ENCODE measurements at regions not wholly inside any gene's neighbourhood (a gene's known extent, or its start where the extent isn't known, plus 50 kb on each side); places are given as distances from the start of the nearest gene placed in this dataset.

DNA sequence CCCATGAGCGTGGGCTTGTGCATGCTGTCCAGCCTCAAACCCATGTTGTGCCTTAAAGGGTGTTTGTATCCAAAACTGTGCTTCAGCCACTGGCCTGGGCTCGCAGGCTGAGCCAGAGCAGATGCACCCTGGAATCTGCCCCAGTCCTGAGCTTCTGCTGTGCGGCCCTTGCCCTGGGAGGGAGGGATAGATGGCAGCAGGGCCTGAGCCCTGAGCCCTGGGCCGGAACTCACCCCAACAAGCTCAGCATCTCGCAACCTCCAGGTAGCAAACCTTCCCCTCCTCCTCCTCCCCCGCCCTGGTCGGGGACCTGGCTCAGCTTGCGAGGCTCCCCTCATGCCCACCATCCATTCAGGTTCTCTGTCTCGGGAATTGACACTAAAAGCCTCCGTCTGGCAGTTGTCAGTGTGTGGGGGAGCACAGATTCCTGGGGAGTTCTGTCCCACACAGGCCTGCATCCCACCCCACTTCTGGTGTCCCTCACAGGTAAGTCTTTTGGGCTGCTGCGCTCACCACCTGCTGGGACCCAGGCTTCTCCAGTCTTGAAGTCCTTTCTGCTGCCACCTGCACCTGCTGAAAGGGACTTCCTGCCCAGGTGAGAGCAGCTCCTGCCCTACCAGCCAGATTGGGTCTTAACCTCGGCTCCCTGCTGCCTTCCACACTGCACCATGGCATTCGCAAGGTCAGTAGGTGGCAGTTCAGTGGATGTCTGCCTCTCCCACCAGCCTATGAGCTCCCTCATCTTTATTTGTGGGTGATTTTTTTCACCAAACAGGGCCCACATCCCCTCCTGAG is 55.2 kb upstream of the OLFM1 start:
- DNase-seq: no peak

DNA sequence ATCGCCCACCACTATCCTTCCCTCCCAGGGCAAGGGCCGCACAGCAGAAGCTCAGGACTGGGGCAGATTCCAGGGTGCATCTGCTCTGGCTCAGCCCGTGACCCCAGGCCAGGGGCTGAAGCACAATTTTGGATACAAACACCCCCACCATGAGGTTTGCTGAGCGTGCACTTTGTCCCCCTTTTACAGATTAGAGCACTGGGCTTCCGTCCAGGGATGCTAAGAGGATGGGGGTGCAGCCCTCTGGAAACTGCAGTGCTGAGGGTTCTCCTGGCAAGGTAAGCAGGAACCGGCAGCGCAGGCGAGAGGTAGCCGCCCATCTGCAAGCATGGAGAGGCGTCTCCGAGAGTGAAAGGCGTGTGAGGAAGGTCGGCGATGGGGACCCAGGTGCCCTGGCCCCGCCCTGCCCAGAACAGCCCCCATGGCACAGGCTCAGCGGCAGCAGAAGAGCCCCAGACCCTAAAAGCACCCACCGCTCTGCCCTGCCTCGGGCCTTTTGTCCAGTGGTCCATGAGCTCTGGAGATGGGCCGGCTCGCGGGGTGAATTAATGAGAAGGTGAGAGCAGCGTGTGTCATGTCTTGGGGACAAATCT is 54.5 kb upstream of the OLFM1 start:
- DNase-seq: no peak

DNA sequence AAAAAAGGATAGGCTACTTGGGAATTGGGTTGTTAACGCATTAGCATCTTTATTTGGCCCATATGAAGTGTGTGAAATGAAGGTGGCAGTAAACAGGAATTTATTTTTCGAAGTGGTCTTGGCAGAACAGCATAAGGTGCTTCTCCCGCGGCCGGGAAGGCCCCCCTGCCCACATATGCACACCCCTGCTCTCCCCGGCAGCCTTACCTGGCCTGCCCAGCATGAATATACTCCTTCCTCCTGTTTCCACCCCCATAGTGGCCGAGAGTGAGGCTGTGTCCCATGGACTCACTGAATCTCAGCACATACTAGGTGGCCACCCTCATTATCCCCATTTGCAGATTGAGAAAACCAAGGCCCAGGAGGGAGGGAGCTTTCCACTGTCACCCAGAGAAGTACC is 54.0 kb upstream of the OLFM1 start:
- DNase-seq: no peak

DNA sequence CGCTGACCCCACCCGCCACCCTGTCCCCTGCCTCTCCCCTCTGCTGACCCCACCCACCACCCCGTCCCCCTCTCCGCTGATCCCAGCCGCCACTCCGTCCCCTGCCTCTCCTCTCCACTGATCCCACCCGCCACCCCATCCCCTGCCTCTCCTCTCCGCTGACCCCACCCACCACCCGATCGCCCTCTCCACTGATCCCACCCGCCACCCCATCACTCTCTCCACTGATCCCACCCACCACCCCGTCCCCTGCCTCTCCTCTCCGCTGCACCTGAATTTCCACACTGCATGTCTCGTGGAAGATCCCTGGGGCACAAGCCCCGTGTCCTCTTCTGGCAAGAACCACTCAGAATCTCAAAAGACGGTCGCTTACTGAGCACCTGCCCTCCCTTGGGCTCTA is 53.4 kb upstream of the OLFM1 start:
- no peak for DNase-seq

DNA sequence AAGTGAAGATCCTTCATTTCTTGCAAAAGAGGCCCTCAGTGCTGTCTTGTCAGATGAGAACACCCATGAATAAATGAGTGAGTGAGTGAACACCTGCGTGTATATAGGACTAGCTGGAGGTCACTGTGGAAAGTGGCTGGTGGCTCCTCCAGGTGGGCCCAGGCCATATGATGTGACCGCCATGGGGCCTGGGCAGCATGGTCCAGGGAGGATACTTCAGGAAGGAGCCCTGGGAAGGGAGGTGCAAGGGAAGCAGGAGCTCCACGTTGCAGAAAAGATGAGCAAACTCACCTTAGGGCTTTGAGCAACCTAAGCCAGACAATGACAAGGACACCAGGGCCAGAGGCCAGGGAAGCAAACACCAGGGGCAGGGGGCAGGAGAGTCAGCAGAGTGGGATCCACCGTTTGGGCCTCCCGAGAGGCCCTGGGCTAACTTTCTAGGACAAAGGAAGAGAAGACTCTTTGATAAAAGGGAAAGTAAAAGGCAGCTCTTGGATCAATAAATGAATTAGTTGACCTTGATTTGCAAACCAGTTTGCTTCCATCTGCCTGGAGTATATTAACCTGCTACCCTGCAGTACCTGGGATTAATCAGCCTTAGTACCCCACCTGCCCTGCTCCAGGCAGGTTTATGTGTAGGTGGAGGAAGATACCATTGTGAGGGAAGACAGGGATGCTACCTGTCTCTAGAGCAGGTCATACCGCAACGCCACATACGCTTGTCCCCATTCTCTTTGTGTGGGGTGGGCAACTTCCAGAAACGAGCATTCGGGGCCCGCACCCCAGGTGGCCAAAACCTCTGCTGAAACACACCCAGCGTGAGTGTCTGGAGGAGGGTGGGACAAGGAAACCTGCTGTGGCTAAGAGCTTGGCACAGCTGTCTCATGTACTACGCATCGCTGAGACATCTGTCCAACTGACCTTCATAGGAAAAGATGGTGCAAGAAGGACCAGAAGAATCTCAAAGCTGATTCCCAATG is 51.4 kb upstream of the OLFM1 start:
- no peak for DNase-seq

DNA sequence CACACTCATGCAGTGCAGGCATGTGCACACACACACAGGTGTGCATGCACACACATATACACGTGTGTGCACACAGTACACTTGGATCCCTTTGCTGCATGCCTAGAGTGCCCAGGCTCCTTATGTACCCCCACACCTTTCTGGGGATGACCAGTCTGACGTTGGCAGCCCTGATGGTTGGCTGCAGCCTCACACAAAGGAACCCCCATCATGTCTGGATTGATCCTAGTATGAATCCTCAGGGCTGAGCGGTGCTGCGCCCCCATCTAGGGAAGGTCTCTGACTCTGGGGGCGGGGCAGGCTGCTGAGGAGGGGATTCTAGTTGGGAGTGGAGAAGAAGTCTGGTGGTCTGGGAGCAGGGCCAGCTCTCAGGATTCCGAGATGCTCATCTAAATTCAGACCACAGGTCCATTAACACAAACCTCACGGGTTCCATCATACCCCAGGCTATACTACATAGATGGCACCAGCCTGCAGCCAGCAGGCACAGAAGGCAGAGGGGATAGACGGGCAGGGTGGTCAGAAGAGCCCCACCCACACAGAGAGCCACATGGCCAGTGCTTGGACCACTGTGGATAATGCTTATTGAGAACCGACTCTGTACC is 50.5 kb upstream of the OLFM1 start:
- no peak for DNase-seq

DNA sequence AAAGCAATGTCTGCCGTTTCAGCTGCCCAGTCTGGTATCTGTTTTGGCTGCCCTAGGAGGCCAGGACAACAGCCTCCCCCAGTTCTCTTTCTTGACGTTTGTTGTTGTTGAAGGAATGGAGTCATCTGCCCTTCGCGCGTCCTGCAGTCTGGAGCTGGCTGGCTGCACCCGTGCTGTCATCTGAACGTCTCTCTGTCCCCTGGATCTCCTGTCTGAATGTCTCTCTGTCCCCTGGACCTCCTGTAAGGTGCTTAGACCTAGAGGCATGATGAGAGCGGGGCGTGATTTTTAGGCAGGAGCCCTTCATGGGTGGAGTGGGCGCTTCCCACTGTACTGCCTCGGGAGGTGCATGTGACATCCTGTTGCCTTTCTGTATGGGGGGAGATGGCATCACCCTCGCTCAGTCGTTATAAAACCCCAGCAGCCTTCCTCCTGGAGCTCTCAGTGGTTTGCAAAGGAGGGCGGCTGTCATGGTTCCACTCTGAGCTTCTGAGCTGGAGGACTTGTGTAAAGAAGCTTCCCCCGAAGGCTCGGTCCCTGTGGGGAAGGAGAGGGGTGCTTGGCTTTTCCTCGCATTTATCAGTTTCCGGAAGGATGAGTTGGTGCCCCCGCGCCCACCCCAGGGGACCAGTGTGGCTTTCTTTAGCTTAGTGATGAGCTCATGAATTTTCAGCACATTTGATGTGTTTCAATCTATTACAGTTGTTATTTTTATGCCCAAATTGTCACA is 49.8 kb upstream of the OLFM1 start:
- no peak for DNase-seq

Data from NCI-H1417 (cell line).